Thyroid gland (tissue), 4 donors: ENCODE measurements at regions not wholly inside any gene's neighbourhood (a gene's known extent, or its start where the extent isn't known, plus 50 kb on each side); places are given as distances from the start of the nearest gene placed in this dataset.

Experiments used
- CTCF ChIP-seq, 6 experiments: fragments of 200-600 bp in 3 of 6; fragments of 450-650 bp in 3 of 6; sonication (generic) in 3 of 6; IDR thresholded peaks; one replicate each; pipeline ENCODE4 v1.5.1; 2016 to 2019; ENCODE audit warnings: antibody characterized with exemption in 6 of 6, mild to moderate bottlenecking in 2 of 6, inconsistent platforms in 1 of 6, moderate library complexity in 1 of 6
- POLR2A ChIP-seq, 2 donors: fragments of 450-650 bp; IDR thresholded peaks; one replicate each; pipeline ENCODE4 v1.6.1; 2017; ENCODE audit warnings: antibody characterized with exemption in 2 of 2, mild to moderate bottlenecking in 2 of 2, moderate library complexity in 1 of 2

- TF ChIP-seq CTCF (IDR thresholded peaks at IDR 0.05) (no peak), POLR2A (IDR thresholded peaks at IDR 0.05) (no peak)
Measured at GRCh38 chr9:116087751-116088194, 65.8 kb upstream of the PAPPA start.
